ENCODE measurements at regions not wholly inside any gene's neighbourhood (a gene's known extent, or its start where the extent isn't known, plus 50 kb on each side); places are given as distances from the start of the nearest gene placed in this dataset.

DNA sequence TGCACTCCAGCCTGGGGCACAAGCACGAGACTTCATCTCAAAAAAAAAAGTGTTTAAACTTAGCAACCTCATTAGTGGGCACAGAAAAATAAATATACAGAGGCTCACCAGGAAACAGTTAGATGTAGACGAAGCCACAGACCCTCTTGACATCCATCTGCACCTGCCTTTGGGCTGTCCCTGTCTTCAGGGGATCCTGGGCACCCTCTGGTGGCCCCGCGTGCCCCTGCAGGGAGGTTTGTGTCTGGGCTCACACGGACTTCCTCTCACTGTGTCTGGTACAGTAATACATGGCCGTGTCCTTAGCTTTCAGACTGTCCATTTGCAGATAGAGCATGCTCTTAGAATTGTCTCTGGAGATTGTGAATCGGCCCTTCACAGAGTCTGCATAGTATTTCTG is 916.5 kb downstream of the TMEM121 start:
- Mint-ChIP-seq H3K36me3 (ENCODE audit: low read depth) (peaks cover 53% of the 10 kb centered on the region), H3K9me3 (peaks cover 99% of the 10 kb centered on the region), H3K27ac (no peak overlapping the region), H3K4me1 (no peaks in the 10 kb centered on the region), H3K27me3 (ENCODE audit: insufficient read depth, low read depth, poor library complexity) (peaks cover 5% of the 10 kb centered on the region), H3K4me3 (no peak overlapping the region)
- Histone ChIP-seq H3F3A (replicated peaks; ENCODE audit: low read depth) (no peaks in the 10 kb centered on the region), H4K20me1 (replicated peaks; ENCODE audit: insufficient read depth) (no peaks in the 10 kb centered on the region), H3K4me3 (no peak overlapping the region), H3K36me3 (ENCODE audit: insufficient read depth) (no peaks in the 10 kb centered on the region), H2AFZ (no peak overlapping the region), H3K27ac (ENCODE audit: low read depth) (no peak overlapping the region), H3K27me3 (ENCODE audit: insufficient read depth) (no peaks in the 10 kb centered on the region), H3K9me2 (ENCODE audit: insufficient read depth) (no peaks in the 10 kb centered on the region), H3K4me2 (no peak overlapping the region), H3K4me1 (ENCODE audit: insufficient read depth) (no peaks in the 10 kb centered on the region), H3K79me2 (replicated peaks; ENCODE audit: insufficient read depth) (no peaks in the 10 kb centered on the region)
- TF ChIP-seq STAT1 (IDR thresholded peaks at IDR 0.05; ENCODE audit: unreplicated experiment): no peak
- no peak for TF ChIP-seq REST (IDR thresholded peaks at IDR 0.05; ENCODE audit: unreplicated experiment)
- TF ChIP-seq POLR2AphosphoS5 (IDR thresholded peaks at IDR 0.05; ENCODE audit: low read depth): no peak
- no peak for TF ChIP-seq CREB1 (CRISPR knock-in tag; IDR thresholded peaks at IDR 0.05; ENCODE audit: low read depth)
- DNase-seq (ENCODE audit: low spot score) (no peak), ATAC-seq (no peak)

DNA sequence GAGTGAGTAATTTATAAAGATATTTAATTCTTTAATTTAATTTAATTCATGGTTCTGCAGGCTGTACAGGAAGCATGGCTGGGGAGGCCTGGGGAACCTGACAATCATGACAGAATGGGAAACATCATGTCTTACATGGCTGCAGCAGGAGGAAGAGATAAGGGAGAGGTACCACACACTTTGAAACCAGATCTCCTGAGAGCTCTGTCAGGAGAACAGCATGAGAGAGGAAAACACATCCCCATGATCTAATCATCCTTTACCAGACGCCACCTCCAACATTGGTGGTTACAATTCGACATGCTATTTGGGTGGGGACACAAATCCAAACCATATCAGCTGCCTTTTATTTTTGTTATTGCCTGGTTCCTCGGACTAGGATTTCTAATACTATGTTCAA is 928.6 kb downstream of the TMEM121 start:
- no peak overlapping the region for H3K27ac ChIP-seq (ENCODE audit: low read depth)
- H3K36me3 ChIP-seq (ENCODE audit: insufficient read depth): peaks cover 4% of the 10 kb centered on the region; the same call in 1 of the 2 replicates
- no peak overlapping the region for H2AFZ ChIP-seq
- Mint-ChIP-seq H3K4me1 (no peaks in the 10 kb centered on the region), H3K27ac (no peak overlapping the region), H3K4me3 (no peak overlapping the region), H3K9me3 (peaks cover 94% of the 10 kb centered on the region), H3K36me3 (ENCODE audit: low read depth) (peaks cover 41% of the 10 kb centered on the region; the same call in 2 of the 3 replicates), H3K27me3 (ENCODE audit: insufficient read depth, low read depth, poor library complexity) (peaks cover under 1% of the 10 kb centered on the region)
- no peak overlapping the region for H3K4me3 ChIP-seq
- H3F3A ChIP-seq (replicated peaks; ENCODE audit: low read depth): no peaks in the 10 kb centered on the region
- no peak for TF ChIP-seq NANOG (IDR thresholded peaks at IDR 0.05; ENCODE audit: borderline replicate concordance)
- ATAC-seq (no peak), DNase-seq (ENCODE audit: low spot score) (no peak)
- no peaks in the 10 kb centered on the region for H4K20me1 ChIP-seq (replicated peaks; ENCODE audit: insufficient read depth)
- H3K9me2 ChIP-seq (ENCODE audit: insufficient read depth): no peaks in the 10 kb centered on the region
- H3K4me2 ChIP-seq: no peak overlapping the region
- H3K27me3 ChIP-seq (ENCODE audit: insufficient read depth): no peaks in the 10 kb centered on the region
- no peaks in the 10 kb centered on the region for H3K4me1 ChIP-seq (ENCODE audit: insufficient read depth)
- H3K79me2 ChIP-seq (replicated peaks; ENCODE audit: insufficient read depth): no peaks in the 10 kb centered on the region

GRCh38 chr14:106459971-106460730 is 933.8 kb downstream of the TMEM121 start:
- H3K4me3 ChIP-seq: no peak overlapping the region
- no peak overlapping the region for H3K27ac ChIP-seq (ENCODE audit: low read depth)
- Mint-ChIP-seq H3K4me1 (no peaks in the 10 kb centered on the region), H3K27ac (no peak overlapping the region), H3K27me3 (ENCODE audit: insufficient read depth, low read depth, poor library complexity) (peaks cover 2% of the 10 kb centered on the region), H3K36me3 (ENCODE audit: low read depth) (peaks cover 26% of the 10 kb centered on the region; the same call in 2 of the 3 replicates), H3K9me3 (peaks cover 89% of the 10 kb centered on the region), H3K4me3 (no peak overlapping the region)
- H3K9me2 ChIP-seq (ENCODE audit: insufficient read depth): no peaks in the 10 kb centered on the region
- DNase-seq (ENCODE audit: low spot score) (peak; percentile 4), ATAC-seq (no peak)
- H3K4me2 ChIP-seq: no peak overlapping the region
- H4K20me1 ChIP-seq (replicated peaks; ENCODE audit: insufficient read depth): no peaks in the 10 kb centered on the region
- H3F3A ChIP-seq (replicated peaks; ENCODE audit: low read depth): no peaks in the 10 kb centered on the region
- no peak overlapping the region for H2AFZ ChIP-seq
- H3K79me2 ChIP-seq (replicated peaks; ENCODE audit: insufficient read depth): no peaks in the 10 kb centered on the region
- TF ChIP-seq CTCF (conservative IDR thresholded peaks at IDR 0.05; ENCODE audit: low read depth in 2 of 2): 0 out of 4 replicates have a peak, but pooled peaks have one; percentile 4 to 25
- TF ChIP-seq JUNB (IDR thresholded peaks at IDR 0.05; ENCODE audit: unreplicated experiment): no peak
- no peaks in the 10 kb centered on the region for H3K27me3 ChIP-seq (ENCODE audit: insufficient read depth)
- H3K4me1 ChIP-seq (ENCODE audit: insufficient read depth): no peaks in the 10 kb centered on the region
- no peaks in the 10 kb centered on the region for H3K36me3 ChIP-seq (ENCODE audit: insufficient read depth)
